CD4-positive, CD25-positive, alpha-beta regulatory T cell (primary cell): ENCODE measurements at regions not wholly inside any gene's neighbourhood (a gene's known extent, or its start where the extent isn't known, plus 50 kb on each side); places are given as distances from the start of the nearest gene placed in this dataset.
"Not testable (repeated sequence)": the region's sequence is repeated elsewhere in the genome, so short reads cannot be mapped to it uniquely, and the experiment has no call there.

Experiments used
- ATAC-seq, 2 donors: fragments of 150-1000 bp; cut with Tn5 transposase; one replicate each; pipeline ENCODE4 v1.10.0; 2021; ENCODE audit warnings: low read depth in 2 of 2, moderate number of reproducible peaks in 2 of 2, moderate library complexity in 1 of 2
- DNase-seq, 3 donors: peaks; one replicate each; pipeline versions ENCODE4 v3.0.0 to v3.0.0-alpha.2; 2012 to 2022; ENCODE audit warnings: mixed read lengths in 1 of 3
- H3K27ac ChIP-seq: one replicate; pipeline ENCODE4 v1.7.0; 2013; ENCODE audit warnings: mild to moderate bottlenecking, low read length; ENCODE audit not compliant: insufficient read depth, poor library complexity, severe bottlenecking
- H3K27me3 ChIP-seq: one replicate; pipeline ENCODE4 v1.7.0; 2013; ENCODE audit warnings: low read length; ENCODE audit not compliant: control insufficient read depth, insufficient read depth
- H3K36me3 ChIP-seq: one replicate; pipeline ENCODE4 v1.7.0; 2013; ENCODE audit warnings: mild to moderate bottlenecking, low read length, moderate library complexity; ENCODE audit not compliant: control insufficient read depth, insufficient read depth
- H3K4me1 ChIP-seq: 2 replicates; pipeline ENCODE4 v1.7.0; 2013; ENCODE audit warnings: mild to moderate bottlenecking, low read length; ENCODE audit not compliant: insufficient read depth, control insufficient read depth, poor library complexity, severe bottlenecking
- H3K4me3 ChIP-seq: one replicate; pipeline ENCODE4 v1.7.0; 2013; ENCODE audit warnings: low read depth, mild to moderate bottlenecking, low read length, moderate library complexity
- H3K9me3 ChIP-seq, 2 experiments: 1 replicate in 1 of 2; 2 replicates in 1 of 2; pipeline ENCODE4 v1.7.0; 2013; ENCODE audit warnings: low read length in 2 of 2, mild to moderate bottlenecking in 1 of 2, moderate library complexity in 1 of 2; ENCODE audit not compliant: control insufficient read depth in 2 of 2
- H3K27ac Mint-ChIP-seq, 3 donors: one replicate each; pipeline ENCODE4 v1.8.0; 2020 to 2022; ENCODE audit warnings: mild to moderate bottlenecking in 3 of 3, mixed read lengths in 3 of 3, moderate library complexity in 2 of 3
- H3K27me3 Mint-ChIP-seq: one replicate; pipeline ENCODE4 v1.8.0; 2022; ENCODE audit warnings: mild to moderate bottlenecking, mixed read lengths
- H3K36me3 Mint-ChIP-seq: one replicate; pipeline ENCODE4 v1.8.0; 2020; ENCODE audit warnings: mixed read lengths
- H3K4me1 Mint-ChIP-seq, 4 donors: one replicate each; pipeline ENCODE4 v1.8.0; 2020 to 2022; ENCODE audit warnings: mixed read lengths in 4 of 4, mild to moderate bottlenecking in 1 of 4
- H3K4me3 Mint-ChIP-seq, 4 donors: one replicate each; pipeline ENCODE4 v1.8.0; 2020 to 2022; ENCODE audit warnings: mild to moderate bottlenecking in 4 of 4, mixed read lengths in 4 of 4, moderate library complexity in 3 of 4
- H3K9me3 Mint-ChIP-seq, 7 donors: one replicate each; pipeline ENCODE4 v1.8.0; 2020 to 2022; ENCODE audit warnings: mixed read lengths in 7 of 7, mild to moderate bottlenecking in 3 of 7, moderate library complexity in 2 of 7

GRCh38 chr11:129703846-129704245 is 111.8 kb upstream of the TMEM45B start:
- Mint-ChIP-seq H3K4me3 (no peak overlapping the region), H3K27me3 (no peaks in the 10 kb centered on the region), H3K27ac (no peak overlapping the region), H3K36me3 (no peaks in the 10 kb centered on the region), H3K9me3 (no peaks in the 10 kb centered on the region), H3K4me1 (no peaks in the 10 kb centered on the region)
- Histone ChIP-seq H3K4me1 (no peaks in the 10 kb centered on the region), H3K27me3 (no peaks in the 10 kb centered on the region), H3K4me3 (no peak overlapping the region), H3K27ac (no peak overlapping the region), H3K9me3 (no peaks in the 10 kb centered on the region), H3K36me3 (no peaks in the 10 kb centered on the region)
- no peak for DNase-seq
- no peak for ATAC-seq

GRCh38 chr11:129704831-129705230 is 110.8 kb upstream of the TMEM45B start:
- no peak for ATAC-seq
- H3K4me3 ChIP-seq: no peak overlapping the region
- H3K4me1 Mint-ChIP-seq: no peaks in the 10 kb centered on the region
- DNase-seq: no peak
- no peaks in the 10 kb centered on the region for H3K27me3 ChIP-seq
- no peaks in the 10 kb centered on the region for H3K27me3 Mint-ChIP-seq
- H3K36me3 ChIP-seq: no peaks in the 10 kb centered on the region
- peak overlapping the region in 1 of 3 donors; percentile 37 for H3K27ac Mint-ChIP-seq
- H3K36me3 Mint-ChIP-seq: no peaks in the 10 kb centered on the region
- H3K9me3 Mint-ChIP-seq: no peaks in the 10 kb centered on the region
- no peak overlapping the region for H3K4me3 Mint-ChIP-seq
- H3K9me3 ChIP-seq: no peaks in the 10 kb centered on the region
- H3K27ac ChIP-seq: no peak overlapping the region
- no peaks in the 10 kb centered on the region for H3K4me1 ChIP-seq

- no peaks in the 10 kb centered on the region for H3K36me3 Mint-ChIP-seq
These were observed 110.3 kb upstream of the TMEM45B start for GRCh38 chr11:129705341-129705740.

GRCh38 chr11:129705933-129706332 is 109.7 kb upstream of the TMEM45B start:
- Histone ChIP-seq H3K27ac (no peak overlapping the region), H3K9me3 (no peaks in the 10 kb centered on the region), H3K4me3 (no peak overlapping the region), H3K36me3 (no peaks in the 10 kb centered on the region), H3K4me1 (no peaks in the 10 kb centered on the region), H3K27me3 (no peaks in the 10 kb centered on the region)
- DNase-seq (no peak), ATAC-seq (no peak)
- Mint-ChIP-seq H3K27ac (no peak overlapping the region), H3K4me3 (no peak overlapping the region), H3K9me3 (no peaks in the 10 kb centered on the region), H3K27me3 (no peaks in the 10 kb centered on the region), H3K4me1 (no peaks in the 10 kb centered on the region), H3K36me3 (no peaks in the 10 kb centered on the region)

More at GRCh38 chr11:129705341-129705740, 110.3 kb upstream of the TMEM45B start:
- H3K4me3 ChIP-seq: no peak overlapping the region
- ATAC-seq: no peak
- no peaks in the 10 kb centered on the region for H3K27me3 Mint-ChIP-seq
- no peak overlapping the region for H3K27ac Mint-ChIP-seq
- no peaks in the 10 kb centered on the region for H3K4me1 ChIP-seq
- H3K27me3 ChIP-seq: no peaks in the 10 kb centered on the region
- H3K9me3 ChIP-seq: no peaks in the 10 kb centered on the region
- H3K4me3 Mint-ChIP-seq: no peak overlapping the region
- no peaks in the 10 kb centered on the region for H3K9me3 Mint-ChIP-seq
- DNase-seq: no peak
- no peaks in the 10 kb centered on the region for H3K36me3 ChIP-seq
- no peaks in the 10 kb centered on the region for H3K4me1 Mint-ChIP-seq
- H3K27ac ChIP-seq: no peak overlapping the region

GRCh38 chr11:129709801-129710398 is 105.7 kb upstream of the TMEM45B start:
- no peak for ATAC-seq
- H3K4me1 ChIP-seq: no peaks in the 10 kb centered on the region
- H3K36me3 Mint-ChIP-seq: no peaks in the 10 kb centered on the region
- no peak overlapping the region for H3K4me3 ChIP-seq
- no peaks in the 10 kb centered on the region for H3K9me3 Mint-ChIP-seq
- H3K27me3 ChIP-seq: no peaks in the 10 kb centered on the region
- no peak overlapping the region for H3K27ac Mint-ChIP-seq
- H3K36me3 ChIP-seq: no peaks in the 10 kb centered on the region
- no peak overlapping the region for H3K4me3 Mint-ChIP-seq
- peaks cover 9% of the 10 kb centered on the region for H3K27me3 Mint-ChIP-seq
- no peak overlapping the region for H3K27ac ChIP-seq
- DNase-seq: no peak
- H3K9me3 ChIP-seq: no peaks in the 10 kb centered on the region
- no peaks in the 10 kb centered on the region for H3K4me1 Mint-ChIP-seq

GRCh38 chr11:129710423-129710822 is 105.2 kb upstream of the TMEM45B start:
- H3K4me3 Mint-ChIP-seq: no peak overlapping the region
- no peak for DNase-seq
- no peaks in the 10 kb centered on the region for H3K9me3 ChIP-seq
- no peak overlapping the region for H3K27ac ChIP-seq
- H3K4me3 ChIP-seq: no peak overlapping the region
- ATAC-seq: no peak
- no peaks in the 10 kb centered on the region for H3K36me3 ChIP-seq
- no peaks in the 10 kb centered on the region for H3K4me1 Mint-ChIP-seq
- H3K27me3 ChIP-seq: no peaks in the 10 kb centered on the region
- no peaks in the 10 kb centered on the region for H3K4me1 ChIP-seq
- no peaks in the 10 kb centered on the region for H3K9me3 Mint-ChIP-seq
- no peaks in the 10 kb centered on the region for H3K36me3 Mint-ChIP-seq
- peaks cover 9% of the 10 kb centered on the region for H3K27me3 Mint-ChIP-seq
- H3K27ac Mint-ChIP-seq: no peak overlapping the region

GRCh38 chr11:129711760-129712159 is 103.9 kb upstream of the TMEM45B start:
- H3K27ac ChIP-seq: no peak overlapping the region
- Mint-ChIP-seq H3K36me3 (no peaks in the 10 kb centered on the region), H3K27ac (no peak overlapping the region), H3K27me3 (peaks cover 9% of the 10 kb centered on the region), H3K9me3 (no peaks in the 10 kb centered on the region), H3K4me3 (no peak overlapping the region), H3K4me1 (no peaks in the 10 kb centered on the region)
- H3K4me3 ChIP-seq: no peak overlapping the region
- H3K36me3 ChIP-seq: no peaks in the 10 kb centered on the region
- no peaks in the 10 kb centered on the region for H3K9me3 ChIP-seq
- H3K4me1 ChIP-seq: no peaks in the 10 kb centered on the region
- no peaks in the 10 kb centered on the region for H3K27me3 ChIP-seq
- DNase-seq (no peak), ATAC-seq (no peak)

- H3K36me3 Mint-ChIP-seq, H3K36me3 ChIP-seq, ATAC-seq, H3K4me3 Mint-ChIP-seq, H3K4me1 ChIP-seq, H3K4me3 ChIP-seq, H3K4me1 Mint-ChIP-seq, H3K27ac Mint-ChIP-seq, H3K9me3 Mint-ChIP-seq, H3K27me3 ChIP-seq, H3K9me3 ChIP-seq, H3K27me3 Mint-ChIP-seq, DNase-seq, H3K27ac ChIP-seq: not testable (repeated sequence)
These were observed 103.0 kb upstream of the TMEM45B start for GRCh38 chr11:129712486-129713240.
